Thoracic aorta (tissue), 2 donors: ENCODE measurements at regions not wholly inside any gene's neighbourhood (a gene's known extent, or its start where the extent isn't known, plus 50 kb on each side); places are given as distances from the start of the nearest gene placed in this dataset.

Source experiments
- ATAC-seq: fragments of 150-250 bp; one replicate; pipeline ENCODE4 v1.8.0; 2017; ENCODE audit warnings: low read depth; ENCODE audit not compliant: insufficient number of reproducible peaks, low FRiP score
- DNase-seq: peaks from one replicate; pipeline ENCODE4 v3.0.0-alpha.2; 2020; ENCODE audit warnings: low spot score
- H3K27ac ChIP-seq, 2 donors: fragments of 200-600 bp; sonication (generic); 1 replicate in 1 of 2; 2 replicates in 1 of 2; pipeline ENCODE4 v1.5.1; 2016; ENCODE audit warnings: mild to moderate bottlenecking in 2 of 2, moderate library complexity in 2 of 2
- H3K27me3 ChIP-seq: fragments of 200-600 bp; sonication (generic); replicated peaks from 2 replicates; pipeline ENCODE4 v1.6.0; 2016; ENCODE audit warnings: mild to moderate bottlenecking; ENCODE audit not compliant: insufficient read depth
- H3K36me3 ChIP-seq: fragments of 200-600 bp; sonication (generic); one replicate; pipeline ENCODE4 v1.5.1; 2016
- H3K4me1 ChIP-seq, 2 donors: fragments of 200-600 bp; sonication (generic); 1 replicate in 1 of 2; 2 replicates in 1 of 2; pipeline versions ENCODE4 v1.5.1 to v1.6.0; 2016; ENCODE audit warnings: low read depth in 2 of 2, mild to moderate bottlenecking in 1 of 2; ENCODE audit not compliant: control insufficient read depth in 1 of 2
- H3K4me3 ChIP-seq: fragments of 200-600 bp; sonication (generic); 2 replicates; pipeline ENCODE4 v1.5.1; 2016; ENCODE audit warnings: mild to moderate bottlenecking
- H3K9me3 ChIP-seq: fragments of 200-600 bp; sonication (generic); 2 replicates; pipeline ENCODE4 v1.5.1; 2016
- TF ChIP-seq, protein P1 (sequence below): fragments of 200-600 bp; sonication (generic); IDR thresholded peaks from one replicate; pipeline ENCODE4 v1.5.1; 2019; ENCODE audit warnings: antibody characterized with exemption

DNA sequence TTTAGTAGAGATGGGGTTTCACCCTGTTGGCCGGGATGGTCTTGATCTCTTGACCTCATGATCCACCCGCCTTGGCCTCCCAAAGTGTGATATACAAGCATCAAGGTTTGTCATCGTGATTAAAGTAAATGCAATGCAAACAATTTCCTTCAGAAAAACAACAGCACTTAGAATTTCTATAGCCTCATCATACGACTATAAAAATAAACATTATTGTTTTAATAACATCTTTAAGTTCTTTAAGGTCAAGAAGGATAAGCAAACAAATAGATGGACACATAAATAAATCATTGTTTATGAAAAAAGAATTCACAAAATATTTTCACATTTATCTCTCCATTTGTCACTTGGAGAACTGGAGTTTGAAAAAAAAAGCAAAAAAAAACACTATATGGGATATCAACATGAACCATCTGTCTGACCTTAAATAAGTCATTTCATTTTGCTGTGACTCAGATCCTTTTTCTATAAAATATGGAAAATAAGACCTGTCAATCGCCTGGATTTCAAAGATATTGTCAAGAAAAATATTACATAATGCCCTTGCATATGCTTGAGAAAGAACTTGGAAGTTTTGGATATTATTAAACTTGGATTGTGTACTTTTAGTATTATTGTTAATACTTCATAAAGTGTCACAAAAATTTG lies 642.0 kb upstream of the KCNMB2 start:
- ATAC-seq: no peak

DNA sequence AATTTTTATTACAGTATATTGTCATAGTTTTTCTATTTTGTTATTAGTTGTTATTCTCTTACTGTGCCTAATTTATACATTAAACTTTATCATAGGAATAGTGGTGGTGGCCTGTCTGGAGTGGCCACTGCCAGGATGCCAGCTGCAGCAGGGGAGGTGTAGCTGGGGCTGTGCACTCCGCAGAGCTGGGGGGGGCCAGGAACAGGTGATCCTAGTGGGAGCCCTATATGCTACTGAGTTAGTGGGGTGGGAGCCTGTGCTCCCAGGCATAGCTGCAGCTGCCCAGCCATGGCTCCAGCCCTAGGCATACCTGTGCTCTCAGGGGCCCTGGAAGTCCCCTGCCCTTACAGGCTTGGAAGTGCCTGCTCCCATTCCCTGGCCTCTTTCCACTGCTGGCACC lies 638.1 kb upstream of the KCNMB2 start:
- H3K4me1 ChIP-seq: no peaks in the 10 kb centered on the region
- no peaks in the 10 kb centered on the region for H3K27me3 ChIP-seq
- H3K4me3 ChIP-seq: no peak overlapping the region
- H3K27ac ChIP-seq: no peak overlapping the region
- peaks cover 14% of the 10 kb centered on the region for H3K9me3 ChIP-seq
- no peak for ATAC-seq
- TF ChIP-seq, protein P1, sequence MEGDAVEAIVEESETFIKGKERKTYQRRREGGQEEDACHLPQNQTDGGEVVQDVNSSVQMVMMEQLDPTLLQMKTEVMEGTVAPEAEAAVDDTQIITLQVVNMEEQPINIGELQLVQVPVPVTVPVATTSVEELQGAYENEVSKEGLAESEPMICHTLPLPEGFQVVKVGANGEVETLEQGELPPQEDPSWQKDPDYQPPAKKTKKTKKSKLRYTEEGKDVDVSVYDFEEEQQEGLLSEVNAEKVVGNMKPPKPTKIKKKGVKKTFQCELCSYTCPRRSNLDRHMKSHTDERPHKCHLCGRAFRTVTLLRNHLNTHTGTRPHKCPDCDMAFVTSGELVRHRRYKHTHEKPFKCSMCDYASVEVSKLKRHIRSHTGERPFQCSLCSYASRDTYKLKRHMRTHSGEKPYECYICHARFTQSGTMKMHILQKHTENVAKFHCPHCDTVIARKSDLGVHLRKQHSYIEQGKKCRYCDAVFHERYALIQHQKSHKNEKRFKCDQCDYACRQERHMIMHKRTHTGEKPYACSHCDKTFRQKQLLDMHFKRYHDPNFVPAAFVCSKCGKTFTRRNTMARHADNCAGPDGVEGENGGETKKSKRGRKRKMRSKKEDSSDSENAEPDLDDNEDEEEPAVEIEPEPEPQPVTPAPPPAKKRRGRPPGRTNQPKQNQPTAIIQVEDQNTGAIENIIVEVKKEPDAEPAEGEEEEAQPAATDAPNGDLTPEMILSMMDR: no peak
- DNase-seq: no peak
- no peaks in the 10 kb centered on the region for H3K36me3 ChIP-seq

More for the DNA sequence above, 642.0 kb upstream of the KCNMB2 start:
- Histone ChIP-seq H3K27me3 (no peaks in the 10 kb centered on the region), H3K27ac (no peak overlapping the region), H3K9me3 (peaks cover 3% of the 10 kb centered on the region), H3K36me3 (no peaks in the 10 kb centered on the region), H3K4me1 (peaks cover 0 to 14% of the 10 kb centered on the region in 2 donors), H3K4me3 (no peak overlapping the region)
- TF ChIP-seq, protein P1: no peak
- DNase-seq: no peak

- TF ChIP-seq, protein P1: no peak
- Histone ChIP-seq H3K9me3 (peaks cover 14% of the 10 kb centered on the region), H3K4me1 (peaks cover 4 to 7% of the 10 kb centered on the region in 2 donors), H3K27me3 (no peaks in the 10 kb centered on the region), H3K36me3 (no peaks in the 10 kb centered on the region), H3K27ac (no peak overlapping the region), H3K4me3 (no peak overlapping the region)
- no peak for DNase-seq
- ATAC-seq: no peak
These were observed 636.8 kb upstream of the KCNMB2 start for GRCh38 chr3:177899275-177900067.

GRCh38 chr3:177902876-177903275 lies 633.4 kb upstream of the KCNMB2 start:
- TF ChIP-seq, protein P1: no peak
- Histone ChIP-seq H3K4me1 (peaks cover 25 to 37% of the 10 kb centered on the region in 2 donors), H3K36me3 (no peaks in the 10 kb centered on the region), H3K27me3 (no peaks in the 10 kb centered on the region), H3K27ac (no peak overlapping the region), H3K4me3 (no peak overlapping the region), H3K9me3 (peaks cover 11% of the 10 kb centered on the region)
- ATAC-seq (no peak), DNase-seq (no peak)

DNA sequence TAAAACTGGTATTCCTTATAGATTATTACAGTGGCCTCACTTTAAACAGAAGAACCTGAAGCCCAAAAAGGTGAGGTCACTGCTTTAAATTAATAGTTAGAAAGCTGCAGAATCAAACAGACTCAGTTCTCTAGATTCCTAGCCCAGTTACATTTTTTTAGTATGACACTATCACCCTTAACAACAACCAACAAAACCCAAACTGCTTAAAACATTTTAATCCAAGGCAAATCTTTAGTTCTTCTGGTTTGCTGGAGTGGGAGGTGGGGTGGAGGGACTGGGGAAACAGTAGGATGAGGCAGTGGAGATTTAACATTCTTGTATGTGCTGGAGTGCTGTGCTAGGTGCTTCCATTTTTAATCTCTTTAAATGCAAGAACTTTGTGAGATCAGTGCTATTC lies 631.6 kb upstream of the KCNMB2 start:
- Histone ChIP-seq H3K36me3 (no peaks in the 10 kb centered on the region), H3K27me3 (no peaks in the 10 kb centered on the region), H3K4me1 (peaks cover 25 to 51% of the 10 kb centered on the region in 2 donors), H3K27ac (peak overlapping the region; percentile 67 to 70), H3K9me3 (peaks cover 11% of the 10 kb centered on the region), H3K4me3 (no peak overlapping the region)
- DNase-seq: no peak
- TF ChIP-seq, protein P1: no peak
- no peak for ATAC-seq
